HG03575 (cell line): ENCODE measurements at regions not wholly inside any gene's neighbourhood (a gene's known extent, or its start where the extent isn't known, plus 50 kb on each side); places are given as distances from the start of the nearest gene placed in this dataset.

ENCODE experiments used
- ATAC-seq: cut with Tn5 transposase; IDR thresholded peaks from one replicate; pipeline ENCODE4 v1.9.1; 2021; ENCODE audit not compliant: unreplicated experiment, insufficient number of reproducible peaks, low FRiP score; ENCODE audit errors: extremely low read depth

DNA sequence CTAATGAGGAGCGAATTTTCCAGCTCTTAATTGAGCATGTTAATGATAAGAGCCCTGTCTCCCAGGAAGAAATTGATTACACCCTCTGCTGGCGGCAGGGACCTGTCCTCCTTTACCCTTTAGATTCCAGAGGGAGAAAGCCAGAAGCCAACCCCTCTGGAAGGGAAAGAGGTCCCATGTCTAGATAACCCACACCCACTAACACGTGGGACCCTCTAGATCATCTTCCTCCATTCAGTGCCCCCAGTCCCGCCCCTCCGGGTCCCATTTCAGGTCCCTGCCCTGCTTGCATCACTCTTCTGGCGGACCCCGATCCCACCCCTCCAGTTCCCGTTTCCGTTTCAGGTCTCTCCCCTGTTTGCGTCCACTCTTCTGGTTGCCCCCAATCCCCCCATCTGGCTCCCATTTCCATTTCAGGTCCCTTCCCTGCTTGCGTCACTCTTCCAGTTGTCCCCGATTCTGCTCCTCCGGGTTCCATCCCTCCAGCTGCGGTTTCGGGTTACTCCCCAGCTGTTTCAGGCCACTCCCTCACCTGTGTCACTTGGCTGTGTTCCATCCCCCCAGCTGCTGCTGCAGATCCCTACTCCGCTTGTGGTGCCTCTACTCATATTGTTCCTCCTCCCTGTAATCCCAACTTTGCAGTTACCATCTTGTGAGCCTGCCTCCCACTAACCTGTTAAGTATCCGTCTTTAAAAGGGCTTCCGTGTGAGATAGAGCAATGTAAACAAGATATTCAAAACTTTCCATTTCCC is 202.4 kb downstream of the SH2D4B start:
- ATAC-seq, result no peak

- no peak for ATAC-seq
Observed at GRCh38 chr10:80741278-80741677, 203.6 kb downstream of the SH2D4B start.

DNA sequence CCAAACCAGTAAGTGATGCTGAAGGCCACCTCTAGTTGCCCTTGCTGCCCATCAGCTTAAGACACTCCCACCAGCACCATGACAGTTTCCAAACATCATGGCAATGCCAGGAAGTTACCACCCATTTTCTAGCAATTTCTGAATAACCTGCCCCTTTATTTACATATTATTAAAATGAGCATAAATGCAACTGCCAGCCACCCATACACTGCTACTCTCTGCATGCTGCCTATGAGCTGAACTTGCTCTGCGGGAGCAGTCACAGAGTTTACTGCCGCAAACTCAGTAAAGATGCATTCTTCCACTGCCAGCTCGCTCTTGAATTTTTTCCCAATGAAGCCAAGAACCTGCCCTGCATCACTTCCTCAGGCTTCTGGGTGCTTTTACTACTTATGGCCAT is 212.6 kb downstream of the SH2D4B start:
- ATAC-seq, result no peak

DNA sequence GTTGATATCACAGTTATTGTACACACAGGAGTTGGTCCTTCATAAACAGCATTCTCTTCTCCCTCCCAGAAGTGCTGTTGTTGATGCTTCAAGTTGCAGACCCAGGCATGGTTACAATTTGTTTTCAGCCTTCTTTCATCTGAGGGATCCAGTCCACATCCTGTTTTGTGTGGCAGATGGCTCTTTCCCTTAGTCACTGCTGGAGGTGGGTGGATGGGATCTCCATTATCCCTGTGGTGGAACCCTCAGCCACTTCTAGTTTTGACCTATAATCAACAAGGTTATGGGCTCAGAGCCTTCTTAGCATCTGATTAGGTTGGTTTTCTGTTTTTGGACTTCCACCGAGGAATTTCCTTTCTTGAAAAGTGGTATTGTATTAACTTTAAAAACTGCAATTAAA is 214.2 kb downstream of the SH2D4B start:
- ATAC-seq, result no peak

DNA sequence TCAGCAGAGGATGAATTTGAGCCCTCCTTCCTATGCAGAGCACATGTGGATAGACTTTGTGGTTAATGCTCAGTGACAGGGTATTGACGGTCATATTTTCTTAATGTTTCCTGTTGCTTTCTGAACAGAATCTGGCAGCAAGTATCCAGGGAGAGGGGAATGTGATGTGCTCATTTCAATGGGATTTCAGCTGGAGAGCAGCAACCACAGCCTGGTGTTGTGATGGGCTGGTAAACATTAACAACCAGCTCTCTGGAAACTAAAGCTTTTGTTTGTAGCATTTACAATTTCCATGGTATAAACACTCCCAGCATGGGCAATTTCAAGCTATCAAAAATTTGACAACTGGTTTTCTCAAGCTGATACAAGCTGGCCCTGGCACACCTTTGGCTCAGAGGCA is 215.9 kb downstream of the SH2D4B start:
- ATAC-seq, result no peak

DNA sequence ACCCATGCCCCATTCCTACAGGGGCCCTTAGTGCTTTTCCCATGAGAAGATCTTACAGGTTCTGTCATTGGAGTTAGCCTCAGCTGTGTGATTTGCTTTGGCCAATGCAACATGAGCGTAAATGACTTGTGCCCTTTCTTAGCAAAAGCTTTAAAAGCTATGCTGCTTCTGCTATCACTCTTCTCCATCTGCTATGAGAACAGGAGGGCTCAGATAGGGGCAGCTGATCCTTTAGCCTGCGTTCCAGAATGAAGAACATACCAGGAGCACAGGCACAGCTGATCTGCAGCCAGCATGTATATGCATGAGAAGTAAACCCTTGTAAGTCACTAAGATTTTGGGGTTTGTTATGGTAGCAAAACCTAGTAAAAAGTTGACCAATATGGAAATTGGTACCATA is 218.2 kb downstream of the SH2D4B start:
- no peak for ATAC-seq

DNA sequence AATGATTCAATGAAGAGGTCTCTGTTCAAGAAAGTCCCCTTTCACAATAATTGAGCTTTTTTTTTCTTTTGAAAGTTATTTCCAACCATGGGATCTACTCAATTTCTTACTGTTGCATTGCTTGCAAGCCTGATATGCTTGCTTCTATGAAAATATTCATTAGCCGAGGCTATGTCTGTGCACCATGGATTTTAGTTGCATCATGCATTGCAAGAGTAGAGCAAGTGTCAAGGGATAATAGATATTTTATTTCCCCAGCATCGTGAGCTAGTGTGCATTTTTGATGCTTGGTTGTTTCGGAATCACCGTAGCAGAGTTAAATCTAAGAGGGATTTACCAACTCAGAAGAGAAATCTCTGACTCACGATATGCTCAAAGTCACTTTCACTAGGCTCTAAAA is 222.0 kb downstream of the SH2D4B start:
- no peak for ATAC-seq

GRCh38 chr10:80760914-80761371 is 223.2 kb downstream of the SH2D4B start:
- no peak for ATAC-seq

GRCh38 chr10:80767963-80768362 is 230.3 kb downstream of the SH2D4B start:
- no peak for ATAC-seq

DNA sequence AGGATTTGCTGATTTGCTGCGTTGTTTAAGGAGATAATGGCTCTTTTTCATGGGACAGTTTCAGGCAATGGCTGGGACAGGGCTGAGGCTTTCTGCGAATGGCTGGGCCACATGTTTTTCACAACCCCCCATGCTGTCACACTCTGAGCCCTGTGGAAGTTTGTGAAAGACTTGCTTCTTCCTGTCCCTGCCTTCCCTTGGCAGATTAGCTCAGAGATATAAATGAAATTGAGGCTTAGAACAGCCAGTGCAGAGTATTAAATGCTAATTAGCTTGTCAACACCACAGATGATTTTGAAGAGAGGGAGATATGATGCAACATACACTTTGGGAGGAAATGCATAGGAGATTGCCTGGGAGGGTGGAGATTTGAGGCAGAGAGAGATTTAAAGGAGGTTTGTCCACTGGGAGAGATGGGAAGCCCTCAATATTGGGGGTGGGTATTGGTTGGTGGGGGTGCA is 232.0 kb downstream of the SH2D4B start:
- ATAC-seq, result no peak

DNA sequence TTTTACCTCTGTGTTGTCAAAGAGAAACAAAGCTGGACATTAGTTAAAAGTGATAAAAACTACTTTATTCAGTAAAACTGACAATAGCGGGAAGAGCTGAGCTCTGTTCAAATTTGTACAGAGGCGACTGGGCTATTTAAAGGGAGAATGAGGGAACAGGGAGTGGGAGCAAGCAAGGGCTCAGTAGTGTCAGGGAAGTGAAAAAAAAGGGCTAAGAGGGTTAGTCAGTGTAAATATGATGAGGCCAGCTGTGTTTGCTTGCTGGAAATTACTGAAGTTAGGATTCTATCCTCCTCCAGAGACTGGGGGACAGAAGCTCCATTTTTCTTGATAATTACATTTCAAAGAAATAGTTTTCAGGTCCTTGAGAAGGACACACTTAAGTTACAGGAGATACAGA is 232.5 kb downstream of the SH2D4B start:
- ATAC-seq, result no peak

GRCh38 chr10:80771285-80771684 is 233.6 kb downstream of the SH2D4B start:
- no peak for ATAC-seq

GRCh38 chr10:80771902-80772555 is 234.3 kb downstream of the SH2D4B start:
- ATAC-seq, result no peak

- ATAC-seq, result no peak
Observed at GRCh38 chr10:80772596-80772995, 234.9 kb downstream of the SH2D4B start.

GRCh38 chr10:80784695-80785094 is 247.0 kb downstream of the SH2D4B start:
- no peak for ATAC-seq

GRCh38 chr10:80786322-80786721 is 248.6 kb downstream of the SH2D4B start:
- no peak for ATAC-seq

GRCh38 chr10:80787952-80788351 is 250.2 kb downstream of the SH2D4B start:
- ATAC-seq, result no peak

- no peak for ATAC-seq
Observed at GRCh38 chr10:80794994-80795393, 257.3 kb downstream of the SH2D4B start.

DNA sequence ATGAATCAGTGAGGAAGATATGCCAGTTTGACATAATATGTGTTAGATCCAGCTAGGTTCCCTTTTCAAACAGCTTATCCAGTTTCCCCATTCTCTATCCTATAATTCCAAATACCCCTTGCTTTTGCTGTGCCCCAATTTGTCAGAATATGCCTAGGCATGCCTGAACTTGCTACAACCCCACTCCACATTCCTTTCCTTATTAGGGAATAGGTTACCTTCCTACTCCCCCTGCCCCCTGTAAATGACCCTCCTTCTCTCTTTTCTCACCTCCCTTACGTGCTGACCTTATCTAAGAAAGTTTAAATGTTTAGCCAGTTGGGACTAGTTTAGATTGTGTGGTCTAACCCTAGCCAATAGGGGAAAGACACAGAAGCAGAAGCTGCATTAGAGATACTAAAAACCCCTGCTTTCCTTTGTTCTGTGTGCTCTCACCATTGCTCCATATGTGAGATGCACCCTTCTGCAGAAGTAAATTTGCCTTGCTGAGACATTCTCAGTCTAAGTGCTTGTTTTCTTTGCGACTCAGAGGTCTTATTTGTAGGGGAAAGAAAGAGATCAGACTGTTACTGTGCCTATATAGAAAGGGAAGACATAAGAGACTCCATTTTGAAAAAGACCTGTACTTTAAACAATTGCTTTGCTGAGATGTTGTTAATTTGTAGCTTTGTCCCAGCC is 267.8 kb downstream of the SH2D4B start:
- ATAC-seq, result no peak

DNA sequence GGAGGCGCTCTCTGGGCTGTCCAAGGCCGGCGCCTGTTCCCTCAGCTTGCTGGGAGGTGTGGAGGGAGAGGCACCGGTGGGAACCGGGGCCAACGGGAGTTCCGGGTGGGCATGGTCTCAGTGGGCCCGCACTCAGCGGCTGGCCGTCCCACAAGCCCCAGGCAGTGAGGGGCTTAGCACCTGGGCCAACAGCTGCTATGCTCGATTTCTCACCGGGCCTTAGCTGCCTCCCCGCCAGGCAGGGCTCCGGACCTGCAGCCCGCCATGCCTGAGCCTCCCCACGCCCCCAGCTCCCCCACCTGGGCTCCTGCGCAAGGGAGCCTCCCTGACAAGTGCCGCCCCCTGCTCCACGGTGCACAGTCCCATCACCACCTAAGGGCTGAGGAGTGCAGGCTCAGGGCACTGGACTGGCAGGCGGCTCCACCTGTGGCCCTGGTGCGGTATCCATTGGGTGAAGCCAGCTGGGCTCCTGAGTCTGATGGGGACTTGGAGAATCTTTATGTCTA is 276.5 kb downstream of the SH2D4B start:
- ATAC-seq, result no peak
